Thymus (tissue), 11 donors: ENCODE measurements at regions not wholly inside any gene's neighbourhood (a gene's known extent, or its start where the extent isn't known, plus 50 kb on each side); places are given as distances from the start of the nearest gene placed in this dataset.

ENCODE experiments used
- DNase-seq, 9 donors: peaks; one replicate each; pipeline ENCODE4 v3.0.0-alpha.2; 2013; ENCODE audit warnings: low spot score in 9 of 9, low read depth in 6 of 9, missing footprints in 1 of 9
- H3K27ac ChIP-seq, 2 donors: one replicate each; pipeline ENCODE4 v1.5.1; 2013; ENCODE audit warnings: control low read depth in 1 of 2, low read depth in 1 of 2, low read length in 1 of 2, mild to moderate bottlenecking in 1 of 2, moderate library complexity in 1 of 2
- H3K27me3 ChIP-seq, 2 donors: one replicate each; pipeline ENCODE4 v1.5.1; 2013; ENCODE audit warnings: low read length in 1 of 2; ENCODE audit not compliant: control insufficient read depth in 2 of 2, insufficient read depth in 1 of 2
- H3K36me3 ChIP-seq, 2 donors: one replicate each; pipeline ENCODE4 v1.5.1; 2013; ENCODE audit warnings: low read length in 1 of 2, mild to moderate bottlenecking in 1 of 2, moderate library complexity in 1 of 2; ENCODE audit not compliant: control insufficient read depth in 2 of 2, insufficient read depth in 2 of 2
- H3K4me1 ChIP-seq, 2 donors: one replicate each; pipeline ENCODE4 v1.5.1; 2013; ENCODE audit warnings: low read length in 2 of 2; ENCODE audit not compliant: control insufficient read depth in 2 of 2, insufficient read depth in 2 of 2
- H3K4me3 ChIP-seq, 2 donors: one replicate each; pipeline ENCODE4 v1.5.1; 2013; ENCODE audit warnings: low read length in 2 of 2, control low read depth in 1 of 2, mild to moderate bottlenecking in 1 of 2
- H3K9me3 ChIP-seq, 2 donors: one replicate each; pipeline ENCODE4 v1.5.1; 2013; ENCODE audit warnings: low read length in 1 of 2, mild to moderate bottlenecking in 1 of 2; ENCODE audit not compliant: control insufficient read depth in 2 of 2, insufficient read depth in 1 of 2
- WGBS: extraction: QIAGEN DNeasy Blood & Tissue Kit; methylation state at CpG from one replicate; pipeline ENCODE4 v1.1.7; 2013; 5-methylcytosine and 5-hydroxymethylcytosine counted together
- donor health status: healthy.

DNA sequence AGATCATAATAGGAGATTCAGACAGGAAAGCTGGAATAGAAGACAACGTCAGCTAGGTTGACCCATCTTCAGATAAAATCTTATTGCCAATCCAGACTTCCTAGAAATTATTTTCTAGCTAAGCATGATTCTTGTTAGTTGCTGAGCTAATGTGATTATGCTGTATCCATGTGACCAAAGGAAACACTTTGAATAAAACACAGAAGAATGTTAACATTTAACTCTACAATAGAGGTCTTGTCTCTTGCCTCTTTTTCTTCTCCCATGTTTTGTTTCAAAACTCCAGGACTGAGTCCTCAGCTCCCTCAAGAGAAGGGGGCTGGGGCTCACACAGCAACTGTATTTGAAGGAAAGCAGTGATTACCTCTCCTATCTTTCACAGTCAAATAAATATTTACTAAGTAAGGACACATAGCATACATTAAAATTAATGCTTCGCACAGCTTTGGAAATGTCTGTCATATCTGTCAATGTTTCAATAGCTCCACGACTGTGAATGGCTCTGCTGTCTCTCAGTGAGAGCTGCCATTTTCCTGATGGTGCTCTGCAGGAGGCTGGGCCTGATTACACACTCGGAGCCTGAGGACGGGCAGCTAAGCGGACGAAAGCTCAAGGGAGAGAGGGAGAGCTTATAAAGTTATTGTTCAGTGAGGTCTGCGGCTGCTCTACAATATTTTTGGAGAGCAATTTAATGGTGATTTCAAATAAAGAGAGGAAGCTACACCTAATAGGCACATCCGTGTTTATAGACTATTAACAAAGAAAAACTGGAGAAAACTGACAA, 64.8 kb upstream of the ZNF462 start:
- H3K27me3 ChIP-seq, result no peaks in the 10 kb centered on the region
- H3K9me3 ChIP-seq, result no peaks in the 10 kb centered on the region
- H3K4me1 ChIP-seq, result no peaks in the 10 kb centered on the region
- no peaks in the 10 kb centered on the region for H3K36me3 ChIP-seq
- H3K27ac ChIP-seq, result no peak overlapping the region
- H3K4me3 ChIP-seq, result no peak overlapping the region
- DNase-seq, result no peak
- 94% methylated on average over 9 of the region's 9 CpGs for WGBS

DNA sequence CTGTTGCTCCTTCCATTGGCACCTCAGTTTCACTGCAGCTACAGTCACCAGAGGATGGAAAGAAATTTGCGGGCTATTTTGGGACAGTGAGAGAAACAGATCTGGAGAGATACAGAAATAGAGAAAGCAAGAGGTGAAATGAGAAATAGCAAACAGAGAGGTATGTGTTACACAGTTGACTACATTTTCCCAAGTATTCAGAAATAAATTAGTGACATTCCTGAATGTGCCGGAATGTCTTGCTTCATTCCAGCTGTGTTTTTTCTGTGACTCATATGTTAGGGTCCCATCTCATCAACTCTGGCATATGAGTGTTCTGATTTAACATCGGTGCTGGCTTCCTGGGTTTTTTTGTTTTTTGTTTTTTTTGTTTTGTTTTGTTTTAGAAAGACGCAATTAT, 63.8 kb upstream of the ZNF462 start:
- 93% methylated on average over 4 of the region's 4 CpGs for WGBS
- no peaks in the 10 kb centered on the region for H3K4me1 ChIP-seq
- no peaks in the 10 kb centered on the region for H3K27me3 ChIP-seq
- DNase-seq, result no peak
- no peaks in the 10 kb centered on the region for H3K9me3 ChIP-seq
- no peak overlapping the region for H3K27ac ChIP-seq
- H3K36me3 ChIP-seq, result no peaks in the 10 kb centered on the region
- H3K4me3 ChIP-seq, result no peak overlapping the region

- Histone ChIP-seq H3K36me3 (no peaks in the 10 kb centered on the region), H3K9me3 (no peaks in the 10 kb centered on the region), H3K4me3 (no peak overlapping the region), H3K4me1 (no peaks in the 10 kb centered on the region), H3K27me3 (no peaks in the 10 kb centered on the region), H3K27ac (no peak overlapping the region)
- no peak for DNase-seq
- WGBS, result 93% methylated on average over 6 of the region's 6 CpGs
Measured at GRCh38 chr9:106800701-106801270, 62.2 kb upstream of the ZNF462 start.

DNA sequence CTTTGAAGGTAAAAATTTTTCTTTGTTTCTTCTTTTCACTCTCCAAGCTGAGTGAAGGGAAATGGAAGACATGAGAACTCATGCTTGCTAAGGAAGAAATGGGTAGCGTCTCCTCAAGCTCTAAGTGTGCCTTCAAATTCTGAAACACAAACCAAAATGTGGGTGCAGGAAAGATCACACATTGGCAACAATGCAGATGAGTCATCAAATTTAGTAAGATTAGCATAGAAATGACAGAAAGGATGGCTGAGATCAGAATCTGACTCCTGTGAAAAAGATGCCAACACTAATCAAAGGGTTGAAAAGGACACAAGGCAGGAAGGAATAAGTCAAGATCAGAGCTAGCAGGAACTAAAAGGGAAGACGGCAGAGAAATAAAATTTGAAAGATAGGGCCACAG, 61.1 kb upstream of the ZNF462 start:
- Histone ChIP-seq H3K9me3 (no peaks in the 10 kb centered on the region), H3K4me3 (no peak overlapping the region), H3K4me1 (no peaks in the 10 kb centered on the region), H3K36me3 (no peaks in the 10 kb centered on the region), H3K27ac (no peak overlapping the region), H3K27me3 (no peaks in the 10 kb centered on the region)
- no peak for DNase-seq
- over 99% methylated on average over 2 of the region's 2 CpGs for WGBS
